OCI-LY1 (cell line): ENCODE measurements at regions not wholly inside any gene's neighbourhood (a gene's known extent, or its start where the extent isn't known, plus 50 kb on each side); places are given as distances from the start of the nearest gene placed in this dataset.

ENCODE experiments used
- H2AFZ ChIP-seq: fragments of 200-600 bp; sonication (generic), shearing (Covaris generic); 2 replicates; pipeline ENCODE4 v1.6.0; 2014; ENCODE audit warnings: antibody characterized with exemption, mild to moderate bottlenecking, low read length
- H3F3A ChIP-seq: fragments of 200-600 bp; sonication (generic), shearing (Covaris generic); 2 replicates; pipeline ENCODE4 v1.6.0; 2014; ENCODE audit warnings: mild to moderate bottlenecking, antibody characterized with exemption, low read length, moderate library complexity; ENCODE audit not compliant: insufficient read depth
- H3K27ac ChIP-seq: fragments of 200-600 bp; sonication (generic); 2 replicates; pipeline ENCODE4 v1.5.1; 2014; ENCODE audit warnings: low read length, mixed run types, mild to moderate bottlenecking, low read depth; ENCODE audit not compliant: poor library complexity, severe bottlenecking
- H3K27me3 ChIP-seq: fragments of 200-600 bp; sonication (generic); 2 replicates; pipeline ENCODE4 v1.6.0; 2014; ENCODE audit warnings: antibody characterized with exemption, mild to moderate bottlenecking, low read length, moderate library complexity; ENCODE audit not compliant: insufficient read depth
- H3K36me3 ChIP-seq: fragments of 200-600 bp; sonication (generic); 2 replicates; pipeline ENCODE4 v1.6.1; 2014; ENCODE audit warnings: mild to moderate bottlenecking, antibody characterized with exemption, low read length, moderate library complexity, mixed read lengths; ENCODE audit not compliant: insufficient read depth
- H3K4me1 ChIP-seq: fragments of 200-600 bp; sonication (generic); 2 replicates; pipeline ENCODE4 v1.5.1; 2014; ENCODE audit warnings: mild to moderate bottlenecking, low read length, moderate library complexity; ENCODE audit not compliant: insufficient read depth, severe bottlenecking
- H3K4me2 ChIP-seq: fragments of 200-600 bp; sonication (generic), shearing (Covaris generic); 2 replicates; pipeline ENCODE4 v1.6.1; 2014; ENCODE audit warnings: low read length
- H3K4me3 ChIP-seq: fragments of 200-600 bp; sonication (generic); 2 replicates; pipeline ENCODE4 v1.5.1; 2014; ENCODE audit warnings: low read length, low read depth, mild to moderate bottlenecking, mixed read lengths; ENCODE audit not compliant: poor library complexity, severe bottlenecking
- H3K79me2 ChIP-seq: fragments of 200-600 bp; shearing (Covaris generic); 2 replicates; pipeline ENCODE4 v1.6.1; 2016; ENCODE audit warnings: mixed run types, low read length, mixed read lengths; ENCODE audit not compliant: insufficient read depth
- H3K9ac ChIP-seq: fragments of 200-600 bp; sonication (generic), shearing (Covaris generic); 2 replicates; pipeline ENCODE4 v1.6.1; 2014; ENCODE audit warnings: mild to moderate bottlenecking, low read length, mixed read lengths
- H3K9me2 ChIP-seq: fragments of 200-600 bp; sonication (generic), shearing (Covaris generic); 2 replicates; pipeline ENCODE4 v1.6.1; 2014; ENCODE audit warnings: low read depth, mild to moderate bottlenecking, low read length, mixed read lengths
- H3K9me3 ChIP-seq: fragments of 200-600 bp; shearing (Covaris generic); 2 replicates; pipeline ENCODE4 v1.6.1; 2014; ENCODE audit warnings: low read length, mixed read lengths
- H4K20me1 ChIP-seq: fragments of 200-600 bp; sonication (generic), shearing (Covaris generic); 2 replicates; pipeline ENCODE4 v1.6.0; 2016; ENCODE audit warnings: mild to moderate bottlenecking, low read length; ENCODE audit not compliant: insufficient read depth
- CTCF ChIP-seq: fragments of 200-600 bp; sonication (generic), shearing (Covaris generic); IDR thresholded peaks from 2 replicates; pipeline ENCODE4 v1.5.1; 2017; ENCODE audit warnings: mild to moderate bottlenecking, antibody characterized with exemption, low read length, moderate library complexity, mixed read lengths
- EZH2 ChIP-seq: fragments of 200-600 bp; sonication (generic), shearing (Covaris generic); IDR thresholded peaks from 2 replicates; pipeline ENCODE4 v1.8.0; 2017; ENCODE audit warnings: borderline replicate concordance, mixed run types, mild to moderate bottlenecking, antibody characterized with exemption, low read length, moderate library complexity, mixed read lengths

- TF ChIP-seq CTCF (no peak), EZH2 (no peak)
- no peaks in the 10 kb centered on the region for H3K79me2 ChIP-seq
- no peak overlapping the region for H3K9ac ChIP-seq
- no peak overlapping the region for H3K4me3 ChIP-seq
- no peaks in the 10 kb centered on the region for H3K9me3 ChIP-seq
- H3K27me3 ChIP-seq = no peaks in the 10 kb centered on the region
- no peaks in the 10 kb centered on the region for H3K36me3 ChIP-seq
- no peak overlapping the region for H3K4me2 ChIP-seq
- H4K20me1 ChIP-seq = no peaks in the 10 kb centered on the region
- no peaks in the 10 kb centered on the region for H3K9me2 ChIP-seq
- no peaks in the 10 kb centered on the region for H3F3A ChIP-seq
- no peaks in the 10 kb centered on the region for H3K4me1 ChIP-seq
- H2AFZ ChIP-seq = no peak overlapping the region
- no peak overlapping the region for H3K27ac ChIP-seq
Measured at GRCh38 chr2:128681507-128681906, 362.8 kb upstream of the HS6ST1 start.

- Histone ChIP-seq H3K4me3 (no peak overlapping the region), H3K9me3 (no peaks in the 10 kb centered on the region), H3K36me3 (no peaks in the 10 kb centered on the region), H3K9ac (no peak overlapping the region), H3K27me3 (no peaks in the 10 kb centered on the region), H3K4me1 (no peaks in the 10 kb centered on the region), H3K9me2 (no peaks in the 10 kb centered on the region), H3K27ac (no peak overlapping the region), H3F3A (no peaks in the 10 kb centered on the region), H3K79me2 (no peaks in the 10 kb centered on the region), H4K20me1 (no peaks in the 10 kb centered on the region), H2AFZ (no peak overlapping the region), H3K4me2 (no peak overlapping the region)
- no peak for TF ChIP-seq CTCF
Measured at GRCh38 chr2:128682266-128682665, 363.6 kb upstream of the HS6ST1 start.

GRCh38 chr2:128682729-128683284 lies 364.1 kb upstream of the HS6ST1 start:
- H4K20me1 ChIP-seq = no peaks in the 10 kb centered on the region
- H3K9me3 ChIP-seq = no peaks in the 10 kb centered on the region
- H3K4me1 ChIP-seq = no peaks in the 10 kb centered on the region
- H3K27me3 ChIP-seq = no peaks in the 10 kb centered on the region
- no peak overlapping the region for H3K27ac ChIP-seq
- no peaks in the 10 kb centered on the region for H3K9me2 ChIP-seq
- no peak for TF ChIP-seq CTCF
- TF ChIP-seq EZH2 = no peak
- H2AFZ ChIP-seq = no peak overlapping the region
- no peaks in the 10 kb centered on the region for H3K36me3 ChIP-seq
- H3K4me2 ChIP-seq = no peak overlapping the region
- no peaks in the 10 kb centered on the region for H3F3A ChIP-seq
- H3K79me2 ChIP-seq = no peaks in the 10 kb centered on the region
- H3K4me3 ChIP-seq = no peak overlapping the region
- H3K9ac ChIP-seq = no peak overlapping the region
